ENCODE measurements at regions not wholly inside any gene's neighbourhood (a gene's known extent, or its start where the extent isn't known, plus 50 kb on each side); places are given as distances from the start of the nearest gene placed in this dataset.

DNA sequence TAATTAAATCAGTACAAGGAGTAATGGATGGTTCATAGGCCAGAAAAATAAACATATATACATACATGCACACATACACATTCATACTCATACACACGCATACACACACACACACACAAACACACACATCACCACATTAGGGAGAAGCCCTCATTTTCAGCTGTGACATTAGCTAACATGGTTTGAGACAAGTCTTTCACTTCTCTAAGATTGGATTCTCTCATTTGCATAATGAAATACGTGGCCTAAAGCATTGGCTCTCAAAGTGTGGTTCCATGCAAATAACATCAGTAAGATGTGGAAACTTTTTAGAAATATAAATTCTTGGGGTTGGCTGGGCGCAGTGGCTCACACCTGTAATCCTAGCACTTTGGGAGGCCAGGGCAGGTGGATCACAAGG is 452.6 kb downstream of the TAFA4 start:
- H3K27ac ChIP-seq (ENCODE audit: insufficient read depth, low read depth, low read length, poor library complexity, severe bottlenecking): no peak overlapping the region
- WGBS, 2 experiments: 95 to 96% methylated on average over 3 of the region's 3 CpGs
- peaks cover 2% of the 10 kb centered on the region for H3K4me1 ChIP-seq (ENCODE audit: control insufficient read depth, insufficient read depth, low read length)
- H3K27me3 ChIP-seq (ENCODE audit: control insufficient read depth, insufficient read depth, low read length, poor library complexity, severe bottlenecking): no peaks in the 10 kb centered on the region
- no peaks in the 10 kb centered on the region for H3K9me3 ChIP-seq (ENCODE audit: control insufficient read depth, low read length)
- no peaks in the 10 kb centered on the region for H3K36me3 ChIP-seq (ENCODE audit: control insufficient read depth, insufficient read depth, low read length)
- H3K4me3 ChIP-seq (ENCODE audit: insufficient read depth, low read depth, low read length): no peak overlapping the region

DNA sequence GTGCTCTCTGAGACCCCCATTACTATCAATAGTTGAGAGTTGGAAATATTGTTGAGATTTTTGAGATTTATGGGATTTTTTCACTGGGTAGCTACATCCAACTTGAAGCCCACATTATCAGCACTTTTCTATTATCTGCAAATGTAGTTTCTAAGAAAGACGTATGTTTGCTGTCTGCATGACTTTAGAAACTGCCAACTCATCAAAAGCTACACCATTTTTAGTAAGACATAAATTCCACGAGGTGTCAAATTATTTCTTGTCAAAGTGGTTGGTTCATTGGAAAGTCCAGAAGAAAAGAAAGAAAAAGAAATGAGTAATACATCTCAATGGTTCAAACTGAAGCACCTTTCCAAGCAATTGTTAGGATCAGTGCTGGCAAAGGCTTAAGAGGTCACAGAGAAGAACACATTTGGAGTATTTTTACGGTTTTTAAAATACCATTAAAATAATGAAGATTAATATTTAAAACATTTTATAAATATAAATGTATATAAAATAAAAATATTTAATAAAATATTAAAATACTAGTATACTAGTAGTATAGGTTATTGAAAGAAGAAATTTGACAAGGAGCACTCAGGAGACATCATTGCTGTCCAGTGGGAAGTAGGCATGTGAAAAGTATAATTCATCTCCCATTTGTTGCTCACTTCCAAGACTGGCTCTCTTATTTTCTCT is 463.5 kb downstream of the TAFA4 start:
- Histone ChIP-seq H3K36me3 (ENCODE audit: control insufficient read depth, insufficient read depth, low read length) (no peaks in the 10 kb centered on the region), H3K27ac (ENCODE audit: insufficient read depth, low read depth, low read length, poor library complexity, severe bottlenecking) (no peak overlapping the region)
- WGBS, 2 experiments: 81 to 100% methylated on average over 2 of the region's 3 CpGs

DNA sequence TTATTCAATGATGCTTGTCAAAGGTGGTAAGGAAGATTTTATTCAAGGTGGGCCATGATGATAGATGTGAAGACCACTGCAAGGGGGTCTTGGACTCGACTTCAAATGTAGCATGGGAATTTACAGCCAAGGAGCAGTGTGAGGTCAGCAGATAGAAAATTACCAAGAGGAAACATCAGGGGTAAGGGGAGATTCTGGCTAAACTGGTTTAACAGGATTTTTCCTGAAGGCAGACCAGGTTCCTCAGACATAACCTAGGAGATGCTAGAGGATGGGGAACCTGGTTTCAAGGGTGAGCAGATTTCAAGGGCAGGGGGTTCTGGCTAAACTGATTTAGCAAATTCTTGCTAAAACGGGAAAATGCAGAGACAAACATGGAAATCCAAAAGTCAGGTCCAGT is 464.9 kb downstream of the TAFA4 start:
- H3K9me3 ChIP-seq (ENCODE audit: control insufficient read depth, low read length): no peaks in the 10 kb centered on the region
- H3K27ac ChIP-seq (ENCODE audit: insufficient read depth, low read depth, low read length, poor library complexity, severe bottlenecking): no peak overlapping the region
- H3K4me3 ChIP-seq (ENCODE audit: insufficient read depth, low read depth, low read length): no peak overlapping the region
- no peaks in the 10 kb centered on the region for H3K36me3 ChIP-seq (ENCODE audit: control insufficient read depth, insufficient read depth, low read length)
- H3K4me1 ChIP-seq (ENCODE audit: control insufficient read depth, insufficient read depth, low read length): no peaks in the 10 kb centered on the region
- H3K27me3 ChIP-seq (ENCODE audit: control insufficient read depth, insufficient read depth, low read length, poor library complexity, severe bottlenecking): no peaks in the 10 kb centered on the region
- WGBS, 2 experiments: 89 to 97% methylated on average over 2 of the region's 2 CpGs

More for the DNA sequence above, 463.5 kb downstream of the TAFA4 start:
- Histone ChIP-seq H3K4me3 (ENCODE audit: insufficient read depth, low read depth, low read length) (no peak overlapping the region), H3K9me3 (ENCODE audit: control insufficient read depth, low read length) (no peaks in the 10 kb centered on the region), H3K27me3 (ENCODE audit: control insufficient read depth, insufficient read depth, low read length, poor library complexity, severe bottlenecking) (no peaks in the 10 kb centered on the region), H3K4me1 (ENCODE audit: control insufficient read depth, insufficient read depth, low read length) (no peaks in the 10 kb centered on the region)

DNA sequence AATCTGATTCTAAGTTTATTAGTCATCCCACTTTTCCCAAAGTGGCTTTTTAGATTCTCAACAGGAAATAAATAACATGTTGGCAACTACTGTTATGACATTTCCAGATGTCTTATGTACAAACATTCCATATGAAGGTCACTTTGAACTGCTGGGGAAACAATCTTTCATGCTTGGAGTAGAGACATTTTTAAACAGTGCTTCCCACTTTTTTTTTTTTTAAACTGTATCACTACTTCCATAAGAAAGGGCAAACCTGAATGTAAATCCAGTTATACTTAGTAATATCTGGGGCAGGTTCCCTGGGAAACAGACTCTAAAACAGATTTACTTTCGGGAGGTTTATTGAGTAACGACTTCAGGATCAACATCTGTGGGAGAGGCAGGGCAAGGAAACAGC is 473.8 kb downstream of the TAFA4 start:
- H3K27me3 ChIP-seq (ENCODE audit: control insufficient read depth, insufficient read depth, low read length, poor library complexity, severe bottlenecking): no peaks in the 10 kb centered on the region
- H3K27ac ChIP-seq (ENCODE audit: insufficient read depth, low read depth, low read length, poor library complexity, severe bottlenecking): no peak overlapping the region
- WGBS, 2 experiments: 83 to 94% methylated on average over 2 of the region's 2 CpGs
- H3K4me3 ChIP-seq (ENCODE audit: insufficient read depth, low read depth, low read length): no peak overlapping the region
- H3K36me3 ChIP-seq (ENCODE audit: control insufficient read depth, insufficient read depth, low read length): no peaks in the 10 kb centered on the region
- no peaks in the 10 kb centered on the region for H3K9me3 ChIP-seq (ENCODE audit: control insufficient read depth, low read length)
- no peaks in the 10 kb centered on the region for H3K4me1 ChIP-seq (ENCODE audit: control insufficient read depth, insufficient read depth, low read length)

- Histone ChIP-seq H3K27ac (ENCODE audit: insufficient read depth, low read depth, low read length, poor library complexity, severe bottlenecking) (no peak overlapping the region), H3K9me3 (ENCODE audit: control insufficient read depth, low read length) (no peaks in the 10 kb centered on the region), H3K36me3 (ENCODE audit: control insufficient read depth, insufficient read depth, low read length) (no peaks in the 10 kb centered on the region), H3K27me3 (ENCODE audit: control insufficient read depth, insufficient read depth, low read length, poor library complexity, severe bottlenecking) (no peaks in the 10 kb centered on the region), H3K4me1 (ENCODE audit: control insufficient read depth, insufficient read depth, low read length) (no peaks in the 10 kb centered on the region), H3K4me3 (ENCODE audit: insufficient read depth, low read depth, low read length) (no peak overlapping the region)
- 88 to 95% methylated on average over 5 of the region's 5 CpGs for WGBS, 2 experiments
Measured at GRCh38 chr3:68448510-68449383, 483.6 kb downstream of the TAFA4 start.

DNA sequence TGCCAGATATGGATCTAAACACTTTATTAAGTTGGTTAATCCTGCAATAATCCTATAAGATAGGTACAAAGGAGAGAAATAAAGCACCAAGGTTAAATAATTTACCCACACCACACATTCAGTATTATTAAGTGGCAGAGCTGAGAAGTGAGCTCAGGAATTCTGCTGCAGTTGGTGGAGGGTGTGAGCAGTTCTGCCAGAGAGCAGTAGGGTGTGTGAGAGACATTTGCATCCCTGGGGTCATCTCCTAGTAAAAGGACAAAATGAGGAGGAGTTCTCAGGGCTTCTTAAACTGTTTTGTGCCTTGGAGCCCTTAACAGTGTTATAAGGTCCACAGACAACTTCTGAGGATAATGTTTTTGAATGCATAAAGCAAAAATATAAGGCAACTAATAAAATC is 484.5 kb downstream of the TAFA4 start:
- H3K27me3 ChIP-seq (ENCODE audit: control insufficient read depth, insufficient read depth, low read length, poor library complexity, severe bottlenecking): no peaks in the 10 kb centered on the region
- H3K4me1 ChIP-seq (ENCODE audit: control insufficient read depth, insufficient read depth, low read length): no peaks in the 10 kb centered on the region
- no peaks in the 10 kb centered on the region for H3K9me3 ChIP-seq (ENCODE audit: control insufficient read depth, low read length)
- no peak overlapping the region for H3K27ac ChIP-seq (ENCODE audit: insufficient read depth, low read depth, low read length, poor library complexity, severe bottlenecking)
- H3K36me3 ChIP-seq (ENCODE audit: control insufficient read depth, insufficient read depth, low read length): no peaks in the 10 kb centered on the region
- H3K4me3 ChIP-seq (ENCODE audit: insufficient read depth, low read depth, low read length): no peak overlapping the region

GRCh38 chr3:68441054-68441453 is 491.3 kb downstream of the TAFA4 start:
- 95 to 96% methylated on average over 1 of the region's 1 CpG for WGBS, 2 experiments
- Histone ChIP-seq H3K4me3 (ENCODE audit: insufficient read depth, low read depth, low read length) (no peak overlapping the region), H3K27me3 (ENCODE audit: control insufficient read depth, insufficient read depth, low read length, poor library complexity, severe bottlenecking) (no peaks in the 10 kb centered on the region), H3K4me1 (ENCODE audit: control insufficient read depth, insufficient read depth, low read length) (no peaks in the 10 kb centered on the region), H3K9me3 (ENCODE audit: control insufficient read depth, low read length) (no peaks in the 10 kb centered on the region), H3K36me3 (ENCODE audit: control insufficient read depth, insufficient read depth, low read length) (no peaks in the 10 kb centered on the region), H3K27ac (ENCODE audit: insufficient read depth, low read depth, low read length, poor library complexity, severe bottlenecking) (no peak overlapping the region)

GRCh38 chr3:68436619-68437401 is 495.5 kb downstream of the TAFA4 start:
- no peak overlapping the region for H3K27ac ChIP-seq (ENCODE audit: insufficient read depth, low read depth, low read length, poor library complexity, severe bottlenecking)
- H3K36me3 ChIP-seq (ENCODE audit: control insufficient read depth, insufficient read depth, low read length): no peaks in the 10 kb centered on the region
- H3K27me3 ChIP-seq (ENCODE audit: control insufficient read depth, insufficient read depth, low read length, poor library complexity, severe bottlenecking): no peaks in the 10 kb centered on the region
- no peak overlapping the region for H3K4me3 ChIP-seq (ENCODE audit: insufficient read depth, low read depth, low read length)
- no peaks in the 10 kb centered on the region for H3K9me3 ChIP-seq (ENCODE audit: control insufficient read depth, low read length)
- 89 to 94% methylated on average over 3 of the region's 3 CpGs for WGBS, 2 experiments
- no peaks in the 10 kb centered on the region for H3K4me1 ChIP-seq (ENCODE audit: control insufficient read depth, insufficient read depth, low read length)

DNA sequence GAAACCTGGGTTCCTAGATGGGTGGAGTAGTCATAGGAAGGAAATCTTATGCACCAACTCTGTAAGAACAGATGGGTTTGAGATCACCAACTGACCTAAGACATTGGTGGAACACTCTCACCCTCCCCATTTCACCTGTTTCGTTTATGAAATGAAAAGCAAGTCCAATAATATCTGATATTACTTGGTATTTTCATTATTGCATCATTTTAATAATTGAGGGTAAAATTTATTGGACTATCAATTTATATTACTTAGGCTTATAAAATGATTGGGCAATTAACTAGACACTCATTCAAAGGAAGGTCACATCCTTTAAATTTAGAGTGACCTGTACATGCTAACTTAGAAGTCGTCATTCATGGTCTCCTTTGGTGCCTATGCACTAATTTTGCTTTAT is 503.9 kb downstream of the TAFA4 start:
- Histone ChIP-seq H3K27ac (ENCODE audit: insufficient read depth, low read depth, low read length, poor library complexity, severe bottlenecking) (no peak overlapping the region), H3K36me3 (ENCODE audit: control insufficient read depth, insufficient read depth, low read length) (no peaks in the 10 kb centered on the region), H3K4me1 (ENCODE audit: control insufficient read depth, insufficient read depth, low read length) (no peaks in the 10 kb centered on the region), H3K4me3 (ENCODE audit: insufficient read depth, low read depth, low read length) (no peak overlapping the region), H3K9me3 (ENCODE audit: control insufficient read depth, low read length) (no peaks in the 10 kb centered on the region), H3K27me3 (ENCODE audit: control insufficient read depth, insufficient read depth, low read length, poor library complexity, severe bottlenecking) (no peaks in the 10 kb centered on the region)
- 87 to 100% methylated on average over 1 of the region's 2 CpGs for WGBS, 2 experiments

Data from ectodermal cell (in vitro differentiated cells).